ENCODE measurements at regions not wholly inside any gene's neighbourhood (a gene's known extent, or its start where the extent isn't known, plus 50 kb on each side); places are given as distances from the start of the nearest gene placed in this dataset.
A peak's percentile ranks its signal among the peaks of the same experiment; 100 is the strongest.

GRCh38 chr16:25501530-25502255 is 190.1 kb upstream of the HS3ST4 start:
- H3K27ac ChIP-seq = no peak overlapping the region
- no peaks in the 10 kb centered on the region for H3K27me3 ChIP-seq
- intact Hi-C loops (cut with DNase I) = no loop called here
- H3K9me3 ChIP-seq = no peaks in the 10 kb centered on the region
- no peak for ATAC-seq
- H3K4me3 ChIP-seq = no peak overlapping the region
- DNase-seq = no peak
- no peaks in the 10 kb centered on the region for H3K36me3 ChIP-seq
- TF ChIP-seq POLR2A (IDR thresholded peaks at IDR 0.05) (no peak), CTCF (IDR thresholded peaks at IDR 0.05) (no peak)
- no peaks in the 10 kb centered on the region for H3K4me1 ChIP-seq
- 29% methylated on average over 3 of the region's 3 CpGs for WGBS (ENCODE audit: insufficient coverage, low coverage, low lambda C conversion rate, missing lambda C conversion rate)

- no peak overlapping the region for H3K4me3 ChIP-seq
- H3K9me3 ChIP-seq = no peaks in the 10 kb centered on the region
- ATAC-seq (no peak), DNase-seq (no peak)
- H3K27ac ChIP-seq = no peak overlapping the region
- intact Hi-C loops (cut with DNase I) = no loop called here
- 65% methylated on average over 2 of the region's 2 CpGs for WGBS (ENCODE audit: insufficient coverage, low coverage, low lambda C conversion rate, missing lambda C conversion rate)
- no peaks in the 10 kb centered on the region for H3K36me3 ChIP-seq
- H3K4me1 ChIP-seq = no peaks in the 10 kb centered on the region
- TF ChIP-seq POLR2A (IDR thresholded peaks at IDR 0.05) = no peak
- TF ChIP-seq CTCF (IDR thresholded peaks at IDR 0.05) = no peak
- no peaks in the 10 kb centered on the region for H3K27me3 ChIP-seq
These were observed 197.5 kb upstream of the HS3ST4 start for GRCh38 chr16:25494292-25494691.

- 30% methylated on average over 3 of the region's 5 CpGs for WGBS (ENCODE audit: insufficient coverage, low coverage, low lambda C conversion rate, missing lambda C conversion rate)
- Histone ChIP-seq H3K27ac (no peak overlapping the region), H3K36me3 (no peaks in the 10 kb centered on the region), H3K27me3 (no peaks in the 10 kb centered on the region), H3K9me3 (no peaks in the 10 kb centered on the region), H3K4me1 (no peaks in the 10 kb centered on the region), H3K4me3 (no peak overlapping the region)
- ATAC-seq (no peak), DNase-seq (no peak)
- TF ChIP-seq CTCF (IDR thresholded peaks at IDR 0.05) (no peak), POLR2A (IDR thresholded peaks at IDR 0.05) (no peak)
- intact Hi-C loops (cut with DNase I) = no loop called here
These were observed 198.5 kb upstream of the HS3ST4 start for GRCh38 chr16:25493136-25493811.

- intact Hi-C loops (cut with DNase I) = no loop called here
- Histone ChIP-seq H3K27me3 (no peaks in the 10 kb centered on the region), H3K9me3 (no peaks in the 10 kb centered on the region), H3K4me1 (no peaks in the 10 kb centered on the region), H3K4me3 (no peak overlapping the region), H3K36me3 (no peaks in the 10 kb centered on the region), H3K27ac (no peak overlapping the region)
- 100% methylated on average over 1 of the region's 4 CpGs for WGBS (ENCODE audit: insufficient coverage, low coverage, low lambda C conversion rate, missing lambda C conversion rate)
- DNase-seq (no peak), ATAC-seq (peak in 1 of 4 donors; percentile 25)
- no peak for TF ChIP-seq CTCF (IDR thresholded peaks at IDR 0.05)
- TF ChIP-seq POLR2A (IDR thresholded peaks at IDR 0.05) = no peak
These were observed 203.3 kb upstream of the HS3ST4 start for GRCh38 chr16:25488435-25488834.

All from right lobe of liver (tissue), 6 donors.